ENCODE measurements at regions not wholly inside any gene's neighbourhood (a gene's known extent, or its start where the extent isn't known, plus 50 kb on each side); places are given as distances from the start of the nearest gene placed in this dataset.

- Histone ChIP-seq H3K4me1 (no peaks in the 10 kb centered on the region), H3K36me3 (no peaks in the 10 kb centered on the region), H3K27ac (no peak overlapping the region), H3K4me3 (no peak overlapping the region), H3K27me3 (peaks cover 0 to 5% (median 0%) of the 10 kb centered on the region in 7 donors), H3K9me3 (peaks cover 0 to 4% (median 0%) of the 10 kb centered on the region in 11 donors)
- intact Hi-C loops (cut with DNase I), result no loop called here
- DNase-seq (no peak), ATAC-seq (no peak)
- no peak for TF ChIP-seq CTCF (IDR thresholded peaks at IDR 0.05)
- WGBS, 2 donors, result 68 to 70% methylated on average over 10 of the region's 10 CpGs
These were observed 246.3 kb downstream of the ACTR3B start for GRCh38 chr7:153005750-153006435.

DNA sequence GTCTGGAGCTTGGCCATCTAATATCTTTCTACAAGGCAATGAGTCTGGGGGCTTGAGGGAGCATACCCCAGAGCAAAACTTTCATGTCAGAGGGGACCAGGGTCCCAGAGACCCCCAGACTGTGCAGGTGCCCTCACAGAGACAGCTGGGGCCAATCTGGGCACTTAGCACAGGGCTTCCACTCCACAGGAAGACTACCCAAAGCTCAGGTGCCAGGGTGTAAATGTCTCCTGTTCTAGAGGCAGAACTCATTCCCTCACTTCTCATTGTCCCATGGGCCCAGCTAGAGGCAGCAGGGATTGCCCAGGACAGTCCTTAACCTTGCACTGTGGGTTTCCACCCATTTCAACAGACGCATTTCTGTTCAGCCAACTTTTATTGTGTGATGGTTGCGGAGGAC is 246.9 kb downstream of the ACTR3B start:
- no peak for DNase-seq
- ATAC-seq, result no peak
- Histone ChIP-seq H3K4me1 (no peaks in the 10 kb centered on the region), H3K27me3 (peaks cover 0 to 5% (median 0%) of the 10 kb centered on the region in 7 donors), H3K9me3 (no peaks in the 10 kb centered on the region), H3K36me3 (no peaks in the 10 kb centered on the region), H3K27ac (no peak overlapping the region), H3K4me3 (no peak overlapping the region)
- TF ChIP-seq CTCF (IDR thresholded peaks at IDR 0.05), result no peak
- 92 to 94% methylated on average over 2 of the region's 2 CpGs for WGBS, 2 donors
- intact Hi-C loops (cut with DNase I), result no loop called here

DNA sequence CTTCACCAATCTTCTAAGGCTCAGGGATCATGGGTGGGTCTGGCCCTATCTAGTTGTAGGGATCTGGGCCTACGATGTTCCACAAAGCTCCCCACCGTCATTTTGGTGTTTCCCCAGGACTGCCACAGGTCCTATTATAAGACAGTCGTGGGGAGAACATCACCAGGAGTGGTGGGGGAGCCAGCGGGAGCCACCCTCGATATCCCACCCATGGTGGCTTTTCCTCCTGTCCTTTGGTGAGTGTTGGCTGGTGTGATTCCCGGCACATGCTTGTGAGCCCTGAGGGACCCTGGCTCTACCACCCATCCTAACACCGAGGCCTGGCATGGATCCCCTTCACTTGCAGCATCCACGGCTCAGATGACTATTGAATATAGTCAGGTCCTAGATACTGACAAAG is 247.4 kb downstream of the ACTR3B start:
- Histone ChIP-seq H3K27ac (no peak overlapping the region), H3K4me3 (no peak overlapping the region), H3K27me3 (peaks cover 0 to 5% (median 0%) of the 10 kb centered on the region in 7 donors), H3K4me1 (no peaks in the 10 kb centered on the region), H3K9me3 (no peaks in the 10 kb centered on the region), H3K36me3 (no peaks in the 10 kb centered on the region)
- DNase-seq (no peak), ATAC-seq (no peak)
- TF ChIP-seq CTCF (IDR thresholded peaks at IDR 0.05), result no peak
- WGBS, 2 donors, result 81 to 91% methylated on average over 8 of the region's 8 CpGs
- intact Hi-C loops (cut with DNase I), result no loop called here

- DNase-seq (no peak), ATAC-seq (no peak)
- Histone ChIP-seq H3K36me3 (no peaks in the 10 kb centered on the region), H3K4me1 (no peaks in the 10 kb centered on the region), H3K9me3 (no peaks in the 10 kb centered on the region), H3K27ac (no peak overlapping the region), H3K4me3 (no peak overlapping the region), H3K27me3 (peaks cover 0 to 5% (median 0%) of the 10 kb centered on the region in 7 donors)
- WGBS, 2 donors, result 83 to 84% methylated on average over 10 of the region's 10 CpGs
- intact Hi-C loops (cut with DNase I), result no loop called here
- no peak for TF ChIP-seq CTCF (IDR thresholded peaks at IDR 0.05)
These were observed 250.9 kb downstream of the ACTR3B start for GRCh38 chr7:153010416-153010815.

Data from heart right ventricle (tissue), 16 donors.